Central memory CD8-positive, alpha-beta T cell (primary cell): ENCODE measurements at regions not wholly inside any gene's neighbourhood (a gene's known extent, or its start where the extent isn't known, plus 50 kb on each side); places are given as distances from the start of the nearest gene placed in this dataset.

Experiments
- ATAC-seq: fragments of 150-1000 bp; cut with Tn5 transposase; replicated peaks from 2 replicates; pipeline ENCODE4 v1.10.0; 2022; ENCODE audit warnings: mild to moderate bottlenecking, moderate FRiP score, moderate number of reproducible peaks; ENCODE audit not compliant: poor library complexity, severe bottlenecking; ENCODE audit errors: extremely low read depth
- DNase-seq, 2 donors: peaks; one replicate each; pipeline ENCODE4 v3.0.0; 2021; ENCODE audit warnings: low spot score in 2 of 2
- H3K27ac Mint-ChIP-seq: one replicate; pipeline ENCODE4 v1.8.0; 2022; ENCODE audit warnings: low read depth, mild to moderate bottlenecking, moderate library complexity, mixed read lengths
- H3K27me3 Mint-ChIP-seq: one replicate; pipeline ENCODE4 v1.8.0; 2022; ENCODE audit warnings: mixed read lengths
- H3K36me3 Mint-ChIP-seq: one replicate; pipeline ENCODE4 v1.8.0; 2022; ENCODE audit warnings: mild to moderate bottlenecking, moderate library complexity, mixed read lengths; ENCODE audit not compliant: insufficient read depth
- H3K4me1 Mint-ChIP-seq: one replicate; pipeline ENCODE4 v1.8.0; 2022; ENCODE audit warnings: mixed read lengths
- H3K4me3 Mint-ChIP-seq: one replicate; pipeline ENCODE4 v1.8.0; 2022; ENCODE audit warnings: mild to moderate bottlenecking, moderate library complexity, mixed read lengths
- H3K9me3 Mint-ChIP-seq: one replicate; pipeline ENCODE4 v1.8.0; 2022; ENCODE audit warnings: mixed read lengths

- no peak for ATAC-seq
- Mint-ChIP-seq H3K4me3 (no peak overlapping the region), H3K9me3 (peaks cover 28% of the 10 kb centered on the region), H3K4me1 (no peaks in the 10 kb centered on the region), H3K27ac (no peak overlapping the region), H3K27me3 (no peaks in the 10 kb centered on the region), H3K36me3 (no peaks in the 10 kb centered on the region)
- no peak for DNase-seq
These were observed 214.7 kb downstream of the PAX1 start for GRCh38 chr20:21920211-21920610.

GRCh38 chr20:21918398-21918797, 212.9 kb downstream of the PAX1 start:
- ATAC-seq (no peak), DNase-seq (no peak)
- Mint-ChIP-seq H3K27ac (no peak overlapping the region), H3K4me1 (no peaks in the 10 kb centered on the region), H3K27me3 (no peaks in the 10 kb centered on the region), H3K9me3 (peaks cover 19% of the 10 kb centered on the region), H3K36me3 (no peaks in the 10 kb centered on the region), H3K4me3 (no peak overlapping the region)

GRCh38 chr20:21902391-21902790, 196.9 kb downstream of the PAX1 start:
- Mint-ChIP-seq H3K4me3 (no peak overlapping the region), H3K9me3 (no peaks in the 10 kb centered on the region), H3K36me3 (no peaks in the 10 kb centered on the region), H3K27ac (no peak overlapping the region), H3K27me3 (no peaks in the 10 kb centered on the region), H3K4me1 (no peaks in the 10 kb centered on the region)
- no peak for ATAC-seq
- no peak for DNase-seq

- Mint-ChIP-seq H3K36me3 (no peaks in the 10 kb centered on the region), H3K27ac (no peak overlapping the region), H3K27me3 (no peaks in the 10 kb centered on the region), H3K9me3 (peaks cover 4% of the 10 kb centered on the region), H3K4me3 (no peak overlapping the region), H3K4me1 (no peaks in the 10 kb centered on the region)
- DNase-seq = no peak
- ATAC-seq = no peak
These were observed 196.2 kb downstream of the PAX1 start for GRCh38 chr20:21901470-21902275.

GRCh38 chr20:21900431-21900830, 195.0 kb downstream of the PAX1 start:
- H3K9me3 Mint-ChIP-seq = peaks cover 6% of the 10 kb centered on the region
- ATAC-seq (no peak), DNase-seq (no peak)
- H3K27me3 Mint-ChIP-seq = no peaks in the 10 kb centered on the region
- no peaks in the 10 kb centered on the region for H3K36me3 Mint-ChIP-seq
- no peak overlapping the region for H3K4me3 Mint-ChIP-seq
- H3K4me1 Mint-ChIP-seq = no peaks in the 10 kb centered on the region
- H3K27ac Mint-ChIP-seq = no peak overlapping the region

GRCh38 chr20:21874921-21875320, 169.5 kb downstream of the PAX1 start:
- Mint-ChIP-seq H3K27me3 (no peaks in the 10 kb centered on the region), H3K36me3 (no peaks in the 10 kb centered on the region), H3K27ac (no peak overlapping the region), H3K4me1 (no peaks in the 10 kb centered on the region), H3K9me3 (peaks cover 19% of the 10 kb centered on the region), H3K4me3 (no peak overlapping the region)
- DNase-seq (no peak), ATAC-seq (no peak)

- DNase-seq (no peak), ATAC-seq (no peak)
- Mint-ChIP-seq H3K27ac (no peak overlapping the region), H3K27me3 (no peaks in the 10 kb centered on the region), H3K4me1 (no peaks in the 10 kb centered on the region), H3K4me3 (no peak overlapping the region), H3K9me3 (peaks cover 18% of the 10 kb centered on the region), H3K36me3 (no peaks in the 10 kb centered on the region)
These were observed 168.7 kb downstream of the PAX1 start for GRCh38 chr20:21874127-21874526.

GRCh38 chr20:21873291-21873690, 167.8 kb downstream of the PAX1 start:
- H3K36me3 Mint-ChIP-seq = no peaks in the 10 kb centered on the region
- H3K27me3 Mint-ChIP-seq = no peaks in the 10 kb centered on the region
- H3K9me3 Mint-ChIP-seq = peaks cover 18% of the 10 kb centered on the region
- H3K27ac Mint-ChIP-seq = no peak overlapping the region
- no peak overlapping the region for H3K4me3 Mint-ChIP-seq
- DNase-seq (no peak), ATAC-seq (no peak)
- no peaks in the 10 kb centered on the region for H3K4me1 Mint-ChIP-seq

GRCh38 chr20:21867811-21868210, 162.3 kb downstream of the PAX1 start:
- H3K4me3 Mint-ChIP-seq = no peak overlapping the region
- H3K36me3 Mint-ChIP-seq = no peaks in the 10 kb centered on the region
- no peaks in the 10 kb centered on the region for H3K27me3 Mint-ChIP-seq
- no peaks in the 10 kb centered on the region for H3K4me1 Mint-ChIP-seq
- no peak overlapping the region for H3K27ac Mint-ChIP-seq
- no peak for DNase-seq
- H3K9me3 Mint-ChIP-seq = peaks cover 10% of the 10 kb centered on the region
- ATAC-seq = no peak

- H3K27ac Mint-ChIP-seq = no peak overlapping the region
- H3K27me3 Mint-ChIP-seq = no peaks in the 10 kb centered on the region
- peaks cover 2% of the 10 kb centered on the region for H3K36me3 Mint-ChIP-seq
- H3K4me1 Mint-ChIP-seq = no peaks in the 10 kb centered on the region
- H3K4me3 Mint-ChIP-seq = no peak overlapping the region
- peaks cover 14% of the 10 kb centered on the region for H3K9me3 Mint-ChIP-seq
- DNase-seq (no peak), ATAC-seq (no peak)
These were observed 161.9 kb downstream of the PAX1 start for GRCh38 chr20:21867353-21867752.

- DNase-seq (no peak), ATAC-seq (no peak)
- no peak overlapping the region for H3K4me3 Mint-ChIP-seq
- peaks cover 21% of the 10 kb centered on the region for H3K9me3 Mint-ChIP-seq
- no peaks in the 10 kb centered on the region for H3K4me1 Mint-ChIP-seq
- peaks cover 2% of the 10 kb centered on the region for H3K36me3 Mint-ChIP-seq
- H3K27ac Mint-ChIP-seq = no peak overlapping the region
- H3K27me3 Mint-ChIP-seq = no peaks in the 10 kb centered on the region
These were observed 157.5 kb downstream of the PAX1 start for GRCh38 chr20:21862956-21863355.

- H3K27ac Mint-ChIP-seq = no peak overlapping the region
- H3K4me3 Mint-ChIP-seq = no peak overlapping the region
- no peaks in the 10 kb centered on the region for H3K27me3 Mint-ChIP-seq
- H3K36me3 Mint-ChIP-seq = peaks cover 2% of the 10 kb centered on the region
- no peak for ATAC-seq
- H3K9me3 Mint-ChIP-seq = peaks cover 26% of the 10 kb centered on the region
- DNase-seq = no peak
- no peaks in the 10 kb centered on the region for H3K4me1 Mint-ChIP-seq
These were observed 156.9 kb downstream of the PAX1 start for GRCh38 chr20:21862259-21862946.

GRCh38 chr20:21840991-21841390, 135.5 kb downstream of the PAX1 start:
- H3K4me3 Mint-ChIP-seq = no peak overlapping the region
- DNase-seq = no peak
- no peaks in the 10 kb centered on the region for H3K4me1 Mint-ChIP-seq
- no peaks in the 10 kb centered on the region for H3K9me3 Mint-ChIP-seq
- H3K27me3 Mint-ChIP-seq = no peaks in the 10 kb centered on the region
- H3K27ac Mint-ChIP-seq = no peak overlapping the region
- ATAC-seq = no peak
- no peaks in the 10 kb centered on the region for H3K36me3 Mint-ChIP-seq
